ENCODE measurements at regions not wholly inside any gene's neighbourhood (a gene's known extent, or its start where the extent isn't known, plus 50 kb on each side); places are given as distances from the start of the nearest gene placed in this dataset.

- no peak for TF ChIP-seq POLR2AphosphoS5 (IDR thresholded peaks at IDR 0.05; ENCODE audit: low read depth, low read length)
- TF ChIP-seq FOXM1 (IDR thresholded peaks at IDR 0.05; ENCODE audit: low read depth): no peak
- no peak for TF ChIP-seq FOSL2 (IDR thresholded peaks at IDR 0.05; ENCODE audit: borderline replicate concordance, low read depth)
- no peak for TF ChIP-seq SIN3A (IDR thresholded peaks at IDR 0.05; ENCODE audit: borderline replicate concordance, low read depth, low read length)
- TF ChIP-seq CTCF (IDR thresholded peaks at IDR 0.05): no peak
- TF ChIP-seq JUND (IDR thresholded peaks at IDR 0.05): no peak
- no peak for TF ChIP-seq RCOR1 (IDR thresholded peaks at IDR 0.05; ENCODE audit: low read length)
Measured at GRCh38 chr1:234660536-234661316, 50.7 kb upstream of the IRF2BP2 start.

All from SK-N-SH (cell line).